HG03066 (cell line): ENCODE measurements at regions not wholly inside any gene's neighbourhood (a gene's known extent, or its start where the extent isn't known, plus 50 kb on each side); places are given as distances from the start of the nearest gene placed in this dataset.

Experiments used
- ATAC-seq: cut with Tn5 transposase; IDR thresholded peaks from one replicate; pipeline ENCODE4 v1.9.1; 2021; ENCODE audit warnings: low read depth; ENCODE audit not compliant: unreplicated experiment

DNA sequence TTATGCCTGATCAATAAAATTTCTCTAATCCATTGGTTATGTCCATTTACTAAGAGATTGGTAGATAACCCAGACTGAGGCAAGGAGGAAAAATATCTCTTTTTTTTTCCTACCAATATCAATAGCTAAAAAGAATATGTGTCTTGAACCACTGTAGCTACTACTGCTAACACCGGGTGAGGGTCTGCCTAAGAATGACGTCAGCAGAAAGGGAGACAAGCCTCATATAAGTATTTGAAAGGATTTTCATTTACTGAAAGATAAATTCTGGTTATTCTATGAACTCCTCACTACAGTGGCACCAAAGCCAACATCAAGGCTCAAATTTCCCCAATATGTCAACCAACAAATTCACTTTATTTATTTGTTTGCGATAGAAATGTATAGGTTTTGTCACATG lies 389.0 kb upstream of the ALCAM start:
- ATAC-seq = no peak

- no peak for ATAC-seq
These were observed 384.6 kb upstream of the ALCAM start for GRCh38 chr3:104982130-104982529.

DNA sequence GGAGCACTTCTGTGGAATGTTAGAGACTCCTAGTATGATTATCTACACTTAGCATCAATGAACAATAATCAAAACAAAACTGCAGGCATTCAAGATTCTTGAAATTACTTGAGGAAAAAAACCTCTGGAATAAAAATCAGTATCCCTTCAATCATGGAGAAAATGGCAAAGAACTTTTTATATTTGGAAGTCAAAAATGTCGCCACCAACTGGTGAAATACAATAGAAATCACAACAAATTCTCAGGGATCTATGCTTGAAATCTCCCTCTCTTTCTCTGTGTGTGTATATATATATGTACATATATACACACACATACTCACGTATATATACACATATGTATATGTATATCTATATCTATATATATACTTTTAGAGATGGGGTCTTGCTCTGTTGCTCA lies 378.9 kb upstream of the ALCAM start:
- no peak for ATAC-seq

DNA sequence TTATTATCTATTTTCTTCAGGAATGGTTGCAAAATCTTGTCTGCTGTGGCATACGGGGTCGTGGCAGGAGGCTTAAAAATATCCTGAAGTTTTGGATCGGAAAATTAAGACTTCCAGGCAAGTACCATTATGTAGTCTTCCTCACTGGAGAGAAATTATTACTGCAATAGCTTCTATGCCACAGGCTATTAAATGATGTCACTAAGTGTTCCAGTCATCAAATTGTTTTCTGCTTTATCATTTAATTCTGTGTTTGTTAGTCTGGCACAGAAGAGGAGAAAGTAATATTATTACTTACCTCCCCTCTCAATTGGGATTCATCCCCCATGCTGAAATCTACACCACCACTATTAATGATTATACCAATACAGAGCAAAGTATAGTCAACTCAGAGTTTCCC lies 378.2 kb upstream of the ALCAM start:
- no peak for ATAC-seq

GRCh38 chr3:104989878-104990277 lies 376.8 kb upstream of the ALCAM start:
- ATAC-seq = no peak

GRCh38 chr3:104990758-104991157 lies 376.0 kb upstream of the ALCAM start:
- no peak for ATAC-seq

- ATAC-seq = no peak
These were observed 374.0 kb upstream of the ALCAM start for GRCh38 chr3:104992676-104993075.

GRCh38 chr3:105006164-105006563 lies 360.5 kb upstream of the ALCAM start:
- ATAC-seq = no peak

- ATAC-seq = no peak
These were observed 353.1 kb upstream of the ALCAM start for GRCh38 chr3:105013657-105014056.

- no peak for ATAC-seq
These were observed 352.1 kb upstream of the ALCAM start for GRCh38 chr3:105014631-105015030.

- ATAC-seq = no peak
These were observed 343.9 kb upstream of the ALCAM start for GRCh38 chr3:105022813-105023212.

GRCh38 chr3:105030211-105030610 lies 336.5 kb upstream of the ALCAM start:
- ATAC-seq = no peak

DNA sequence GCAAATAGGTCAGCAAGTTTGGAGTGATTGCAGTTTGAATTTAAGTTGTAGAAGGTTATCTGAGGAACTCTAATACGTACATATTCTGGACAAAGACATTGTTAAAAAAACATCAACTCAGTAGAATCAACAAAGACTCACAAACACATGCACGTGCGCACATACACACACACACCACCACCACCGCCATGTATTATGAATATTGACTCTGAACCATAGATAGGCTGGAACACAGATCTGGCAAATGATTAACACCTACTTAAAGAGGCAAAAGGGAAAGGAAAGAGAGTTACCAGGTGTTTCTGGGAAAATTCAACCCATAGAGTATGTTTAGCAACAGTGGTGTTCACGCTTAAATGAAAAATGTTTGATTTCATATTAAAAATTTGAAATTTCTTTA lies 334.2 kb upstream of the ALCAM start:
- ATAC-seq = no peak

- no peak for ATAC-seq
These were observed 333.6 kb upstream of the ALCAM start for GRCh38 chr3:105033081-105033480.

DNA sequence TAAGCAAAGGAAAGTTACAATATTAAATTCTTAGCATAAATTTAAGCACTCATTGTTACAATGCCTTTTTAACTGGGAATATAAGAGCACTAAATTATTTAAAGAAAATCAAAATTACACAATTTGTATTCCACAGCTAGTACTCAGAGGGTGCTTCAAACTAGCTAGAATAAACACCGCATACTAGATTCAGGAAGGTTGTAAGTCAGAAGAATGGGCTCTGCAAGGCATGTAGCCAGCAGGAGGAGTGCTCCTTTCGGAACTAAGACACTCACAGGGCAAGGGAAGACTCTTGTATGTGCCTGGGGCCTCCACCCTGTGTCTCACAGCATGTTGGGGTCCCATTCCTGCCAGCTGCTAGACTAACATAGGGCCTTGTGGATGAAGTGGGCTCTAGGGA lies 327.7 kb upstream of the ALCAM start:
- ATAC-seq = no peak

GRCh38 chr3:105040026-105040622 lies 326.6 kb upstream of the ALCAM start:
- ATAC-seq = no peak

DNA sequence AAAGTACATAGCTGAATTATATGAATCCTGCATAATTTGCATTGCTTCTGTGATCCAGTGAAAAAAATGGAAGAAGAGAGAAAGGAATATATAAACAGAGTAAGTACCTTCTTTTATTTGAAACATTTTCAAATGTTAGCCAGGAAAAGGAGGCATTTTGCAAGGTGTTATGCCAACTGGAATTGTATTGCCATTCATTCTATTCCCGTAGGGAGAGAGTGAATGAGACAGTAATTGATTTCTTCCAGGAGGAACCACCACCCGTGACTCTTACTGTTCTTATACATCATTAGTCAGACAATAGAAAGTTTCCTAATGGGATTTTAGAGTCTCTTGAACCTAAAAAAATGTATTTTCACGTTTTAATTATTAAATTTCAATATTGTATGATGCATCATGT lies 324.1 kb upstream of the ALCAM start:
- no peak for ATAC-seq

GRCh38 chr3:105051111-105051510 lies 315.6 kb upstream of the ALCAM start:
- ATAC-seq = no peak

GRCh38 chr3:105051972-105052371 lies 314.7 kb upstream of the ALCAM start:
- no peak for ATAC-seq

DNA sequence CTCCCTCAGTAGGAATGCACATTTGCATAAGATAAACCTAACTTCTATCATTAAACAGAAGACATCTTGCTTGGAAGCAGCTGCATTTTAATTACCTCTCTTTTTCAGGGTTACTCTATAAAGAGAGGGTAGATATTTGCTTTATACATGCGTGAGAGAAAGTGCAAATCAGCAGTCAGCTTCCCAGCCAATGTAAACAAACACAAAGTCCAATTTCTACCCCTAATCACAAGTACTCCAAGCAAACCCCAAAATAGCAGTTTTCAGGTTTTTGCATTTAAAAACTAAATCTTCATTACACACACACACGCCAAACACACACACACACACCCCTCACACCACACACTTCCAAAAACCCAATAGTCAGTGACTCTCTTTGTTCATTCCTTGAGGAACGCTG lies 303.9 kb upstream of the ALCAM start:
- no peak for ATAC-seq

DNA sequence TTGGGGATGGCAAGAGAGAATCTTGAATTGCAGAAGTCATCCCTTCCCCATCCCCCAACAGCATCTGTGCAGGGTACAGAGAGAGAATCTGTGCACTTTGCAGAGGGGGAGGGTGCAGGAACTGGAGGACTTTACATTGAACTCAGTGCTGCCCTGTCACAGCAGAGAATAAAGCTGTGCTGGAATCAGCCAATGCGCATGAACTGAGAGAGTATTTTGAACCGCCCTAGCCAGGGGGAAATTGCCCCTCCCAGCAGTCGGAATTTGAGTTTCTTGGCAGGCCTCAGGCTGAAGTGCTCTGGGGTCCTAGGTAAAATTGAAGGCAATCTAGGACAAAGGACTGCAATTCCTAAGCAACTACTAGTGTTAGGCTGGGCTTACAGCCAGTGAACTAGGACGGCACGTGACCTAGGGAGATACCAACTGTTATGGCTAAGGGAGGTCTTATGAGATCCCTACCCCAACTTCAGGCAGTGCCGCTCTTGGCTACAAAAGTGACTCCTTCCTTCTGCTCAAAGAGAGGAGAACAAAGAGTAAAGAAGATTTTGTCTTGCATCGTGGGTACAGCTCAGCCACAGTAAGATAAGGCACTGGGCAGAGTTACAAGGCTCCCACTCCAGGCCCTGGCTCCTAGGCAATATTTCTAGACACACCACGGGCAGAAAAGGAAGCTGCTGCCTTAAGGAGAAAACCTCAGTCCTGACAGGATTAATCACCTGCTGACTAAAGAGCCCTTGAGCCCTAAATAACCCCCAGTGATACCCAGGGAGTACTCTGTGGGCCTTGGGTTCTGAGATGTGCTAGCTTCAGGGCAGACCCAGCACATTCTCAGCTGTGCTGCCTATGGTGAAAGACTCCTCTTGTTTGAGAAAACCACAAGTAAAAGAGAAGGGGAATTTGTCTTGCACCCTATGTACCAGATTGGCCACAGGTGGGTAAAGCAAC lies 300.5 kb upstream of the ALCAM start:
- ATAC-seq = no peak

DNA sequence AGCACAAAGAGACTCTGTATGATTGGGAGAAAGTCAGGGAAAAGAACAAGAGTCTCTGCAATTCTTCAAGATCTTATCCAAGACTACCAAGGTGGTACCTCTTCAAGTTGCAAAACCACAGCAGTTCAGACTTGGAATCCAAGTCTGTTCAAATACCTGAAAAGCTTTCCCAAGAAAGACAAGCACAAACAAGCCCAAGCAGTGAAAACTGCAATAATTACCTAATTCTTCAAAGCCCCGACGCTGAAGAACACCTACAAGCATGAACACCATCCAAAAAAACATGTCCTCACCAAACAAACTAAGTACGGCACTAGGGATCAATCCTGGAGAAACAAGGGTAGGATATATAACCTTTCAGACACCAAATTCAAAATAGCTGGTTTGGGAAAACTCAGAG lies 299.3 kb upstream of the ALCAM start:
- no peak for ATAC-seq
